ENCODE measurements at regions not wholly inside any gene's neighbourhood (a gene's known extent, or its start where the extent isn't known, plus 50 kb on each side); places are given as distances from the start of the nearest gene placed in this dataset.

GRCh38 chr2:104538077-104538476 is 315.8 kb upstream of the POU3F3 start:
- TF ChIP-seq ZBTB7A (IDR thresholded peaks at IDR 0.05; ENCODE audit: low read depth) (no peak), YY1 (IDR thresholded peaks at IDR 0.05; ENCODE audit: low read depth) (no peak), MAX (IDR thresholded peaks at IDR 0.05) (no peak), EP300 (IDR thresholded peaks at IDR 0.05; ENCODE audit: borderline replicate concordance) (no peak), CEBPB (IDR thresholded peaks at IDR 0.05) (no peak), USF1 (IDR thresholded peaks at IDR 0.05) (no peak), EGR1 (IDR thresholded peaks at IDR 0.05) (no peak), TCF12 (IDR thresholded peaks at IDR 0.05; ENCODE audit: low read depth) (no peak), RAD21 (IDR thresholded peaks at IDR 0.05; ENCODE audit: low read depth) (no peak), CREB1 (IDR thresholded peaks at IDR 0.05; ENCODE audit: low read depth) (no peak), NFIC (IDR thresholded peaks at IDR 0.05) (no peak), TAF1 (IDR thresholded peaks at IDR 0.05; ENCODE audit: low read depth) (no peak)

GRCh38 chr2:104539649-104540048 is 314.3 kb upstream of the POU3F3 start:
- TF ChIP-seq NFIC (IDR thresholded peaks at IDR 0.05) (no peak), MAX (IDR thresholded peaks at IDR 0.05) (no peak), EGR1 (IDR thresholded peaks at IDR 0.05) (no peak), YY1 (IDR thresholded peaks at IDR 0.05; ENCODE audit: low read depth) (no peak), EP300 (IDR thresholded peaks at IDR 0.05; ENCODE audit: borderline replicate concordance) (no peak), TEAD4 (IDR thresholded peaks at IDR 0.05) (no peak), USF1 (IDR thresholded peaks at IDR 0.05) (no peak), TCF12 (IDR thresholded peaks at IDR 0.05; ENCODE audit: low read depth) (no peak)

- TF ChIP-seq YY1 (IDR thresholded peaks at IDR 0.05; ENCODE audit: low read depth) (no peak), MAX (IDR thresholded peaks at IDR 0.05) (no peak), TEAD4 (IDR thresholded peaks at IDR 0.05) (no peak), CEBPB (IDR thresholded peaks at IDR 0.05) (no peak)
Measured at GRCh38 chr2:104545055-104545454, 308.9 kb upstream of the POU3F3 start.

GRCh38 chr2:104546537-104546936 is 307.4 kb upstream of the POU3F3 start:
- TF ChIP-seq EGR1 (IDR thresholded peaks at IDR 0.05) (no peak), RAD21 (IDR thresholded peaks at IDR 0.05; ENCODE audit: low read depth) (no peak), YY1 (IDR thresholded peaks at IDR 0.05; ENCODE audit: low read depth) (no peak), TAF1 (IDR thresholded peaks at IDR 0.05; ENCODE audit: low read depth) (no peak), ZBTB7A (IDR thresholded peaks at IDR 0.05; ENCODE audit: low read depth) (no peak), EP300 (IDR thresholded peaks at IDR 0.05; ENCODE audit: borderline replicate concordance) (no peak), TEAD4 (IDR thresholded peaks at IDR 0.05) (no peak), TCF12 (IDR thresholded peaks at IDR 0.05; ENCODE audit: low read depth) (no peak), FOXM1 (IDR thresholded peaks at IDR 0.05; ENCODE audit: borderline replicate concordance, low read depth) (no peak), USF1 (IDR thresholded peaks at IDR 0.05) (no peak), CEBPB (IDR thresholded peaks at IDR 0.05) (no peak), CREB1 (IDR thresholded peaks at IDR 0.05; ENCODE audit: low read depth) (no peak), MAX (IDR thresholded peaks at IDR 0.05) (no peak), NFIC (IDR thresholded peaks at IDR 0.05) (no peak), REST (IDR thresholded peaks at IDR 0.05; ENCODE audit: low read depth) (no peak)

- TF ChIP-seq EGR1 (IDR thresholded peaks at IDR 0.05), result no peak
- TF ChIP-seq TEAD4 (IDR thresholded peaks at IDR 0.05), result no peak
- no peak for TF ChIP-seq CEBPB (IDR thresholded peaks at IDR 0.05)
- TF ChIP-seq ZBTB7A (IDR thresholded peaks at IDR 0.05; ENCODE audit: low read depth), result no peak
- no peak for TF ChIP-seq TAF1 (IDR thresholded peaks at IDR 0.05; ENCODE audit: low read depth)
- TF ChIP-seq YY1 (IDR thresholded peaks at IDR 0.05; ENCODE audit: low read depth), result no peak
- no peak for TF ChIP-seq RAD21 (IDR thresholded peaks at IDR 0.05; ENCODE audit: low read depth)
- no peak for TF ChIP-seq EP300 (IDR thresholded peaks at IDR 0.05; ENCODE audit: borderline replicate concordance)
- no peak for TF ChIP-seq REST (IDR thresholded peaks at IDR 0.05; ENCODE audit: low read depth)
- no peak for TF ChIP-seq FOXM1 (IDR thresholded peaks at IDR 0.05; ENCODE audit: borderline replicate concordance, low read depth)
- no peak for TF ChIP-seq MAX (IDR thresholded peaks at IDR 0.05)
- no peak for TF ChIP-seq USF1 (IDR thresholded peaks at IDR 0.05)
- TF ChIP-seq NFIC (IDR thresholded peaks at IDR 0.05), result no peak
- TF ChIP-seq CREB1 (IDR thresholded peaks at IDR 0.05; ENCODE audit: low read depth), result no peak
- no peak for TF ChIP-seq TCF12 (IDR thresholded peaks at IDR 0.05; ENCODE audit: low read depth)
Measured at GRCh38 chr2:104547221-104547620, 306.7 kb upstream of the POU3F3 start.
